ENCODE measurements at regions not wholly inside any gene's neighbourhood (a gene's known extent, or its start where the extent isn't known, plus 50 kb on each side); places are given as distances from the start of the nearest gene placed in this dataset.

DNA sequence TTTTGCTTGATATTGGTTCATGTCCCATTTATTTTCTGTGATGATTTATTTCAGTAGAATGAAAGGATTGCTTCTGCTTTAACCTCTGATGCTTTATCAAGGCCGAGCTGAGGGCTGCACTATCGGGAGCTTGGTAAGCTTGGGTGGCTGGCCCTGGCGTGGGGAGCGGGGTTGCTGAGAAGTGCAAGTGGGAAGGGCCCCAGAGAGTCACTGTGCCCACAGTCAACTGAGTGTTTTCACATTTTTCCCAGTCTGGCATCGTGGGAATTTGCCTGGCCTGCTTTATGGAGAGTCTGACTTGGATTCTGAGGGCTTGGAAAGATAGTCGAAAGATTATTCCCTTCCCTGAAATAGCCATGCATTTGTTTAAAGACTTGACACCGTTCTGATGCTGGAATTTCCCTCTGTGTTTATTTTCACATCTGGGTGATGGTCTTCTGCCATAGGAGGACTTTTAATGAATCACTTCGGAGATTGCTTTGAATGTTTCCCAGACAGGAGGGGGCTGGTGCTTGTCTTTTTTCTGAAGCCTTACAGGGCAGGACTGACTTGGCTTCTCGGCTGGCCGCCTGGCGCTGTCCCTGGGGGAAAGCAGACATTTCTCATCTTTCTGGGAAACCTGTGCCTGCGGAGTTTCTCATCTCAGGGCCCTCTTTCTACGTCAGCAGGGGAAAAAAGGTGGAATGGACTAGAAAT, 139.0 kb downstream of the BOD1 start:
- Histone ChIP-seq H3K4me1 (ENCODE audit: insufficient read depth) (no peaks in the 10 kb centered on the region), H3K27me3 (no peaks in the 10 kb centered on the region), H3K4me3 (no peak overlapping the region), H3K79me2 (no peaks in the 10 kb centered on the region), H3K9me2 (replicated peaks; ENCODE audit: insufficient read depth) (no peaks in the 10 kb centered on the region), H2AFZ (no peak overlapping the region), H4K20me1 (ENCODE audit: insufficient read depth, poor library complexity, severe bottlenecking) (no peaks in the 10 kb centered on the region), H3K4me2 (no peak overlapping the region), H3K36me3 (replicated peaks; ENCODE audit: insufficient read depth, low read depth) (no peaks in the 10 kb centered on the region), H3K9me3 (ENCODE audit: low read depth) (no peaks in the 10 kb centered on the region), H3K27ac (peak overlapping the region; percentile 78)
- TF ChIP-seq, protein P1, sequence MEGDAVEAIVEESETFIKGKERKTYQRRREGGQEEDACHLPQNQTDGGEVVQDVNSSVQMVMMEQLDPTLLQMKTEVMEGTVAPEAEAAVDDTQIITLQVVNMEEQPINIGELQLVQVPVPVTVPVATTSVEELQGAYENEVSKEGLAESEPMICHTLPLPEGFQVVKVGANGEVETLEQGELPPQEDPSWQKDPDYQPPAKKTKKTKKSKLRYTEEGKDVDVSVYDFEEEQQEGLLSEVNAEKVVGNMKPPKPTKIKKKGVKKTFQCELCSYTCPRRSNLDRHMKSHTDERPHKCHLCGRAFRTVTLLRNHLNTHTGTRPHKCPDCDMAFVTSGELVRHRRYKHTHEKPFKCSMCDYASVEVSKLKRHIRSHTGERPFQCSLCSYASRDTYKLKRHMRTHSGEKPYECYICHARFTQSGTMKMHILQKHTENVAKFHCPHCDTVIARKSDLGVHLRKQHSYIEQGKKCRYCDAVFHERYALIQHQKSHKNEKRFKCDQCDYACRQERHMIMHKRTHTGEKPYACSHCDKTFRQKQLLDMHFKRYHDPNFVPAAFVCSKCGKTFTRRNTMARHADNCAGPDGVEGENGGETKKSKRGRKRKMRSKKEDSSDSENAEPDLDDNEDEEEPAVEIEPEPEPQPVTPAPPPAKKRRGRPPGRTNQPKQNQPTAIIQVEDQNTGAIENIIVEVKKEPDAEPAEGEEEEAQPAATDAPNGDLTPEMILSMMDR (IDR thresholded peaks at IDR 0.05; ENCODE audit: poor library complexity) = no peak
- TF ChIP-seq EZH2 (IDR thresholded peaks at IDR 0.05; ENCODE audit: borderline replicate concordance) (no peak), EZH2phosphoT487 (IDR thresholded peaks at IDR 0.05; ENCODE audit: low read depth, severe bottlenecking, unreplicated experiment) (no peak)
- WGBS (ENCODE audit: low lambda C conversion rate, missing lambda C conversion rate) = 67% methylated on average over 13 of the region's 13 CpGs
- peak; percentile 43 for DNase-seq (ENCODE audit: low spot score)

GRCh38 chr5:173475780-173476179, 140.7 kb downstream of the BOD1 start:
- no peaks in the 10 kb centered on the region for H3K9me3 ChIP-seq (ENCODE audit: low read depth)
- no peak overlapping the region for H3K4me2 ChIP-seq
- no peak overlapping the region for H3K27ac ChIP-seq
- no peak overlapping the region for H2AFZ ChIP-seq
- 96% methylated on average over 2 of the region's 2 CpGs for WGBS (ENCODE audit: low lambda C conversion rate, missing lambda C conversion rate)
- H3K4me1 ChIP-seq (ENCODE audit: insufficient read depth) = no peaks in the 10 kb centered on the region
- H3K4me3 ChIP-seq = no peak overlapping the region
- no peak for DNase-seq (ENCODE audit: low spot score)
- TF ChIP-seq EZH2 (IDR thresholded peaks at IDR 0.05; ENCODE audit: borderline replicate concordance) (no peak), EZH2phosphoT487 (IDR thresholded peaks at IDR 0.05; ENCODE audit: low read depth, severe bottlenecking, unreplicated experiment) (no peak)
- TF ChIP-seq, protein P1 (IDR thresholded peaks at IDR 0.05; ENCODE audit: poor library complexity) = no peak
- H3K79me2 ChIP-seq = no peaks in the 10 kb centered on the region
- no peaks in the 10 kb centered on the region for H4K20me1 ChIP-seq (ENCODE audit: insufficient read depth, poor library complexity, severe bottlenecking)
- H3K9me2 ChIP-seq (replicated peaks; ENCODE audit: insufficient read depth) = no peaks in the 10 kb centered on the region
- H3K27me3 ChIP-seq = no peaks in the 10 kb centered on the region
- H3K36me3 ChIP-seq (replicated peaks; ENCODE audit: insufficient read depth, low read depth) = no peaks in the 10 kb centered on the region

DNA sequence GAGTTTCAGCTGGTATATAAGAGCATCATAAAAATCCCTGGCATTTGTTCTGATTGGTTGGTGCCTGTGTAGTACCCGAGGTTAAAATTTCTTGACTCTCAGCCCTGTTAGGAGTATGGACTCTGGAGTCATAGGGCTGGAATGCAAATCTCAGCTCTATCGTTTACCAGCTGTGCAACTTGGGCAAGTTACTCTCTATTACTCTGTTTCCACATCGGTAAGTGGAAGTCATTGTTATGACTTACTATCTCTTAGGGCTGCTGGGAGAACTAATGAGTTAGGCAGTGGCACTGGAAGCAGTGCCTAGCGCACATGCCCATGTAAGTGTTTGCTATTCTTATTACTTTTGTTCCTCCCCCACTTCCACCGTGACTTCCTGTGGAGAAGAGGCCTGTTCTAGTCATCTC, 141.6 kb downstream of the BOD1 start:
- 82% methylated on average over 5 of the region's 5 CpGs for WGBS (ENCODE audit: low lambda C conversion rate, missing lambda C conversion rate)

More for the DNA sequence above, 141.6 kb downstream of the BOD1 start:
- Histone ChIP-seq H3K9me3 (ENCODE audit: low read depth) (no peaks in the 10 kb centered on the region), H3K27ac (no peak overlapping the region), H3K27me3 (no peaks in the 10 kb centered on the region), H3K79me2 (no peaks in the 10 kb centered on the region), H3K4me3 (no peak overlapping the region), H3K4me2 (no peak overlapping the region), H2AFZ (no peak overlapping the region), H3K4me1 (ENCODE audit: insufficient read depth) (no peaks in the 10 kb centered on the region), H3K9me2 (replicated peaks; ENCODE audit: insufficient read depth) (no peaks in the 10 kb centered on the region), H4K20me1 (ENCODE audit: insufficient read depth, poor library complexity, severe bottlenecking) (no peaks in the 10 kb centered on the region), H3K36me3 (replicated peaks; ENCODE audit: insufficient read depth, low read depth) (no peaks in the 10 kb centered on the region)
- DNase-seq (ENCODE audit: low spot score) = no peak
- TF ChIP-seq EZH2 (IDR thresholded peaks at IDR 0.05; ENCODE audit: borderline replicate concordance) (no peak), EZH2phosphoT487 (IDR thresholded peaks at IDR 0.05; ENCODE audit: low read depth, severe bottlenecking, unreplicated experiment) (no peak)
- TF ChIP-seq, protein P1 (IDR thresholded peaks at IDR 0.05; ENCODE audit: poor library complexity) = no peak

All from hepatocyte (in vitro differentiated cells).